ENCODE measurements at regions not wholly inside any gene's neighbourhood (a gene's known extent, or its start where the extent isn't known, plus 50 kb on each side); places are given as distances from the start of the nearest gene placed in this dataset.

DNA sequence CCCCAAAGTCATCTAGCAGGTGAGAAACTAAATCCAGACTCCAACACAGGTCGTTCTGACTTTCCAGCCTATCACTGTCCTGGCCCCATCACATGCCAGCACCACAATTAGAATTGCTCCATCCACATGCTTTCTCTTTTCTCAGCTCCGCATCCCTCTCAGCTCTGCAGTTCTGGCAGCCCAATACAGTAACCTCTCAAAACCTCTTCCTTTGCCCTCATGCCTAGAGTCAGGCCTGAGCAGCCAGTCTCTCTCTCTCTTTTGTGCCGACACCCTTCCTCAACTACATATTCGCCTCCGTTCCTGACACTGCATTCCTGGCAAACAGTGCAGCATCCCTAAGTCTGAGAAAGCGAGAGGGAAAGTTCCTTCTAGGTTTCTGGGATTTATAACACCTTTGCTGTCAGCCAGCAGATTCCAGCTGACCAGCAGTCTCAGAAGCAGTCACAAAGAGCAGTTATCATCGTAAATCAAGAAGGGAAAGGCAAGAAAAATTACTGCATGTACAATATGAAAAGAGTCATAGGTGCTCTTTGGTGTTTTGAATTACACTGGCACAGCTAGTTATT, 258.0 kb downstream of the FAT3 start:
- TF ChIP-seq, protein P1, sequence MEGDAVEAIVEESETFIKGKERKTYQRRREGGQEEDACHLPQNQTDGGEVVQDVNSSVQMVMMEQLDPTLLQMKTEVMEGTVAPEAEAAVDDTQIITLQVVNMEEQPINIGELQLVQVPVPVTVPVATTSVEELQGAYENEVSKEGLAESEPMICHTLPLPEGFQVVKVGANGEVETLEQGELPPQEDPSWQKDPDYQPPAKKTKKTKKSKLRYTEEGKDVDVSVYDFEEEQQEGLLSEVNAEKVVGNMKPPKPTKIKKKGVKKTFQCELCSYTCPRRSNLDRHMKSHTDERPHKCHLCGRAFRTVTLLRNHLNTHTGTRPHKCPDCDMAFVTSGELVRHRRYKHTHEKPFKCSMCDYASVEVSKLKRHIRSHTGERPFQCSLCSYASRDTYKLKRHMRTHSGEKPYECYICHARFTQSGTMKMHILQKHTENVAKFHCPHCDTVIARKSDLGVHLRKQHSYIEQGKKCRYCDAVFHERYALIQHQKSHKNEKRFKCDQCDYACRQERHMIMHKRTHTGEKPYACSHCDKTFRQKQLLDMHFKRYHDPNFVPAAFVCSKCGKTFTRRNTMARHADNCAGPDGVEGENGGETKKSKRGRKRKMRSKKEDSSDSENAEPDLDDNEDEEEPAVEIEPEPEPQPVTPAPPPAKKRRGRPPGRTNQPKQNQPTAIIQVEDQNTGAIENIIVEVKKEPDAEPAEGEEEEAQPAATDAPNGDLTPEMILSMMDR (IDR thresholded peaks at IDR 0.05), result no peak
- no peak for TF ChIP-seq POLR2A (IDR thresholded peaks at IDR 0.05)
- TF ChIP-seq POLR2AphosphoS5 (IDR thresholded peaks at IDR 0.05), result no peak
- no peak for TF ChIP-seq EP300 (IDR thresholded peaks at IDR 0.05)

Data from upper lobe of left lung (tissue), 4 donors.